Stimulated activated CD8-positive, alpha-beta memory T cell treated with anti-CD3 and anti-CD28 coated beads, Interleukin-15, amount 100 ng/mL, for 48 hours (primary cell): ENCODE measurements at regions not wholly inside any gene's neighbourhood (a gene's known extent, or its start where the extent isn't known, plus 50 kb on each side); places are given as distances from the start of the nearest gene placed in this dataset.

Experiments
- DNase-seq, 2 donors: peaks; one replicate each; pipeline ENCODE4 v3.0.0-alpha.2; 2020; ENCODE audit warnings: low read depth in 2 of 2

DNA sequence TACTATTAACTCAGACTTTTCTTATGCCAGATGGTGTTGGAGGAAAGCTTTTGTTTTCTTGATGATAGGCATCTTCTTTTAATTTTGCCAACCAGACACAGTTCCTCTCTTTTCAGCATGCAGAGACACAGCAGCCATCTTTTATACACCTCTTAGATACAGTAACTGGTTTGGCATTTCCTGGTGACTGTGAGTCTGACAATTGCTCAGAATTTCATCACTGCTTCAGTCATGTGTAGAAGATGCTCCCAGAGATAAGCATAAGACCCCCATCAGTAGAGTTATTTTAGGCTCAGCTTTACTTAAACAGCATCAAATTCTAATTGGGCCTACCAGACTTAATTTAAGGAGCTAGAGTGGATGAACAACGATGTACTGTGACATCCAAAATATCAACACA lies 779.0 kb downstream of the SQOR start:
- no peak for DNase-seq

- no peak for DNase-seq
These were observed 781.7 kb downstream of the SQOR start for GRCh38 chr15:46416544-46416943.

- no peak for DNase-seq
These were observed 786.2 kb downstream of the SQOR start for GRCh38 chr15:46420990-46421389.

GRCh38 chr15:46441294-46442062 lies 806.6 kb downstream of the SQOR start:
- DNase-seq = no peak

DNA sequence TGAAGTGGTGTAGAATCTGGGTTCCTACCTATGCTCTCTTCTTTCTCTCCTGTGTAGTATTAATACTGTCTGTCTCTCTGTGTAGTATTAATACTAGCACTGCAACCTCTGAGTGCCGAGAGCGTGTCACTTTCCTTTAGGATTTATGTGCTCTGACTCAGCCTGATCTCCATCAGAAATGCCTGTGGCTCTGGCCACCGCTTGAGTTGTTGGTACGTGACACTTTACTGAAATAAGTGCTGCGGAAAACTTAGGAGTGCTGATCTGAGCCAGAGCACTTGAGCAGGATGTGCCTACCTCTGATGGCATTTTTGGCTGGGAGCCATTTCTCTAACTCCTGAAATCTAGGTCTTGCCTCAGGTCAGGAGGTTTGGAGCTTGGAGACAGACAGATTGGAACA lies 807.4 kb downstream of the SQOR start:
- DNase-seq = no peak

DNA sequence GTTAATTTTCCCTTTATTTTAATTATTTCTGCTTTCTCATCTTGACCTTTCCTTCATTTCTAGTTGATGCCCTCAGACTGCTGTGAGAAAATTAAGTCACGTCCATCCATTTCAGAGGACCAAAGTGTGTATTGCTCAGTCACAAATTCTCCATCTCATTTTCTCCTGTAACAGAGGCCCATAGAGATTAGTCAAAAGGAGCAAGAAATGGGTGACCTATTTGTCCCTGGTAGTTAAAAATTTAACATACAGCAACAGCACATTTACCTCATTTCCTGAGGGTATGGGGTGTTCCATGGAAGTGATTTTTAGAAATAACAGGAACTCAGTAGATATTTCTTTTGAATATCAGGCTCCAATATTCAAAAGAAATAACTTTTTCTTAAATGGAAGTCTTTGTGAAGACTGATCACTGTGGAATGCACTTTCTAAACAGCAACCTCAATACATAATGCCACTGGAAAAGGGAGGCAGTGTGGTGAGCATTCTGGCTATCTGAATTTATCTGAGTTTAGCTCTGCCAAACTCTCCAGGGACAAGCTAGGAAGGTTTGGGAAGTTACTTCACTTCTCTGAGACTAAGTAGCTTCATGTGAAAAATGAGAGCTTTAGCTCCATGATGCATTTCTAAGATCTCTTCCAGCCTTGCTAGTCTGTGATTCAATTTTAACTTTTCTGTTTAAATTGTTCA lies 808.2 kb downstream of the SQOR start:
- no peak for DNase-seq

- no peak for DNase-seq
These were observed 815.4 kb downstream of the SQOR start for GRCh38 chr15:46450112-46450809.

DNA sequence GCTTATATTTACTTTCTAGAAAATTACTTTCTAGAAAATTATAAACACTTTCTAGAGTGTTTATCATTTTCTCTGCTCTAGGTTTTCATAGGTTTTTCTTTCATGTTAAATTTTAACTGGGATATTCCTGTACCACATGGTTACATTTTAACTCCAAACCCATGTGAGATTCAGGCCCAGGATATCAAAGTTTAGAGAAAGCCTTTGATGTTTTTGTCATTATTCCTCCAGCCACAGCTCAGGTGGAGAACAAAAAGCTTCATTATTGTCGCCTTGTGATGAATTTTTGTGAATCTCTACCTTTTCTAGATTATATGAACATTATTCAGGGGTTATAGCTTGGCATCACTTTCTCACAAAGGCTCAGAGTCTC lies 816.0 kb downstream of the SQOR start:
- DNase-seq = no peak

DNA sequence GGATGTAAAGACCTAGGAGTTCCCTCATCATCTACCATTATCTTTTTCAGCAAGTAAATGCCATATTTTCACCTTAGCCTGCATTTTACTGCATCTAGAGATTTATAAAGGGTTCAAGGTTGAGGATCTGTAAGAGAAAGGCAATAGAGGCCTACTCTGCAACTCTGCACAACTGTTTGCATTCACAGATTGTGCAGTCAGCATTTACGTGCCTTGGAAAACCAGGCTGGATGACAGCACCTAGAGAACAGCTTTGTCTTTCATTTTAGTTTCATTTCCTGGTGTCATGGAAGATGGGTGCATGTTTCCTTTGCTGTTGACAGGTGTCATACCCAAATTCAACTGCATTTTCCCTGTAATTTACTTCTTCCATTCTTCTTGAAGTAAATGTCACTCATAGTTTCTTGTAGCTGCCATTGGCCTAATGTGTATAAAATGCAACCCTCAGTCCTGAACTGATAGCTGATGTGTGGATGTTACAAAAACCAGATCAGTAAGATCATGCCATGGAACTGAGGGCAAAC lies 817.5 kb downstream of the SQOR start:
- DNase-seq = no peak

DNA sequence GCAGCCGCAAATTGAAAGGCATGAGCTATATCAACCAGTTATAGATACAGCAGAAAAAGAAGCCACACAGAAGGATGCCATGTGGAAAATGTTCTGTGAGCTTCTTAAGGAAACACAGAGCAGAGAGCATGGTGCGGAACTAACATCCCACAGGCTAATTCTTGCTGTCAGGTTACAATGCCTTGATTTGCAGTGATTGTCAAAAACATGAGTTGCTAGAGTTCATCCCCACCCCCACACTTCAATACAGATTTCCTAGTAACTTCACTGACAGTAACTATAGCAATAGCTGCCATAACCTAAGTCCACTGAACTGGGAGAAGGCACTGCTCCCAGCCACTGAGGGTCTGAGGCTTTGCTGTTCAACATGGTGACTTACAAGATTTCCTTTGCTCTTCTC lies 821.6 kb downstream of the SQOR start:
- no peak for DNase-seq

- no peak for DNase-seq
These were observed 825.7 kb downstream of the SQOR start for GRCh38 chr15:46460431-46461094.

DNA sequence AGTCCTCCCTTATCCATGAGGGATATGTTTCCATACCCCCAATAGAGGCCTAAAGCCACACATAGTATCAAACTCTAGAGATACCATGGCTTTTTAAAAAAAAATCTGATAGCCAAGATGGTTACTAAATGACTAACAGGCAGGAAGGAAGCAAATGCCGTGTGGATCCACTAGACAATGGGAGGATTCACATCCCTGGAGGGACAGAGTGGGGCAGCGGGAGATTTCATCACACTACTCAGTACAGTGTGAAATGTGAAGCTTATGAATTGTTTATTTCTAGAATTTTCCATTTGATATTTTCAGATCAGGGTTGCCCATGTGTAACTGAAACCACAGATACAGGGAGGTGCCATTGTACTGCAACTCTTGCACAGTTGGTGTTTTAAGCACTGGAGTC lies 826.6 kb downstream of the SQOR start:
- no peak for DNase-seq

DNA sequence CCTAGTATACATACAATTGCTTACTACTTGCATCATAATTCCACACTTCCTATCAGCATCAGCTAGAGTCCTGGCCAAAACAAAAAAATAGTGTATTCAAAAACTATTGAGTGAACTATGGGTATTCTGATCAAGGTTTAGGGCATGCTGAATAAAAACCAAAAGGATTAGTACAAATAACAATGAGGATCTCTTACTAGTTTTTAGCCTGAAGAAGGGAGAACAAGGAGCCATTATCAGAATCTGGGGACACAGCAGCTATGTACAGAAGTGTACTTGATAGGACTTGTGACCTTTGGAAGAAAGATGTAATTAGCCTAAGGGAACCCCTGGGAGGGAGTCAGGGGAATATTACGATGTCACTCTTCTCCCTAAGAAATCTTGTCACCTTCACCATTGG lies 832.2 kb downstream of the SQOR start:
- no peak for DNase-seq

DNA sequence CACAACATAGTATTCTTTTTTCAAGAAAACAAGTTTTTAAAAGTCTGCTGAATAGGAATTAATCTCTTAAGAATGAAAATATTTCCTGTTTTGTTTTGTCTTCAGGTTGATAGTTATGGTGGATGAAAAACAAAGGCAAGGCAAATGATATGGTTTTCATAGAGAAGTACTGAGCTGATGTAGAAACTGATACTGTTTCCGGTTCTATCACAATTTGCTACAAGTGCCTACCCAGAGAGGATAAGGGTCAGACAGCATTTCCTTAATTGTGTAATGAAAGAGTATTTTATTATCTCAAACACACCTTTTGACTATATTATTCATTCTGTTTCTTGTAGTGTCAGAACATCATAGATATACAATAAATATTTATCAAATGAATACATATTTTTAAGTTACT lies 836.3 kb downstream of the SQOR start:
- DNase-seq = no peak

DNA sequence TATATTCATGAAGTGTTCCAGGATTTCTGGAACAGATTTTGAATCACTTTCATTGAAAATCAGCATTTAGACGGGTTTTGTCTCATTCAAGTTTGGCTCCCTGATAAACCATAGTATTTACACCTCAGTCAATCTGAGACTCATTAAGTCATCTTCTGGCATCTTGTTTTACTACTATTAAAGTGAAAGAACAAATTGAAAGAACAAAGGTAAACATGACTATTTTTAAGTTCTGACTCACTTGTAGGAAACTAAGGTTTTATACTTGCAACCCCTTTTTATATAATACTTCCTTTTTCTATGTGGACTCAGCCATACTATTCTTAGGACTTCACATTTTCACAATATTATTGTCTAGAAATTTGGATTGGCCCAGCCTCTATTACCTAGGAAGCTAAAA lies 854.4 kb downstream of the SQOR start:
- DNase-seq = no peak

DNA sequence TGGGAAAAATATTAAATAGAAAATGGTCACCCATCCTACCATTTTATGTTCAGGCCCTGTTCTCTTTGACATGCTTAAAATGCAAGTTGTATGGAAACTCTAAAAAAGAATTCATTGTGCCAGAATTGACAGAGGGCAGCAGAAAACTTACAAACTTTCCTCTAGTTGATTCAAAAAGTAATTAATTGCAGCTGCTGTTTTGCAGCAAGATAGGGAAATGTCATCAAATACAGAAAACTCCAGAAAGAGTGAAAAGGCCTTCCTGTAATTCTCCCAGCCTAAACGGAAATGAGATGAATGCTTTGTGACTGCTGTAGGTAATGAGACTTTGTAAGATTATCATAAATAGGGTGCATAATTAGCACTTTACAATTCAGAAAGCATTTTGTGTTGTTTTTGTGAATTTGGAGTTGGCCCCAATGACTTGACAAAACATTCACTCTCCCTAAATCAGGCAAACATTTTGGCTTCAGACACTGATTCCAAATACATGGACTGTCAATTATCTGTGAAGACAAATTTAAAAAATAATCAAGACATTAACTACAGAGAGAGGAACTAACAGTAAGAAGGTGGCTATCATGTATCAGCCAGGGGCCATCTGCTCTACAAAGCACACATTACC lies 861.8 kb downstream of the SQOR start:
- no peak for DNase-seq

- DNase-seq = no peak
These were observed 867.8 kb downstream of the SQOR start for GRCh38 chr15:46502667-46503066.

- DNase-seq = no peak
These were observed 883.6 kb downstream of the SQOR start for GRCh38 chr15:46518381-46518780.

- no peak for DNase-seq
These were observed 888.9 kb downstream of the SQOR start for GRCh38 chr15:46523701-46524100.

GRCh38 chr15:46525984-46526725 lies 891.3 kb downstream of the SQOR start:
- no peak for DNase-seq

- DNase-seq = no peak
These were observed 891.9 kb downstream of the SQOR start for GRCh38 chr15:46526726-46527110.
